H1 (cell line): ENCODE measurements at regions not wholly inside any gene's neighbourhood (a gene's known extent, or its start where the extent isn't known, plus 50 kb on each side); places are given as distances from the start of the nearest gene placed in this dataset.

Experiments
- RAD21 ChIP-seq, 2 experiments: IDR thresholded peaks in 1 of 2; conservative IDR thresholded peaks in 1 of 2; 2 replicates each; pipeline ENCODE4 v1.6.1; 2011; ENCODE audit warnings: low read depth in 2 of 2, low read length in 2 of 2, improper control_type of control experiment in 1 of 2, inconsistent platforms in 1 of 2, mild to moderate bottlenecking in 1 of 2, moderate library complexity in 1 of 2

DNA sequence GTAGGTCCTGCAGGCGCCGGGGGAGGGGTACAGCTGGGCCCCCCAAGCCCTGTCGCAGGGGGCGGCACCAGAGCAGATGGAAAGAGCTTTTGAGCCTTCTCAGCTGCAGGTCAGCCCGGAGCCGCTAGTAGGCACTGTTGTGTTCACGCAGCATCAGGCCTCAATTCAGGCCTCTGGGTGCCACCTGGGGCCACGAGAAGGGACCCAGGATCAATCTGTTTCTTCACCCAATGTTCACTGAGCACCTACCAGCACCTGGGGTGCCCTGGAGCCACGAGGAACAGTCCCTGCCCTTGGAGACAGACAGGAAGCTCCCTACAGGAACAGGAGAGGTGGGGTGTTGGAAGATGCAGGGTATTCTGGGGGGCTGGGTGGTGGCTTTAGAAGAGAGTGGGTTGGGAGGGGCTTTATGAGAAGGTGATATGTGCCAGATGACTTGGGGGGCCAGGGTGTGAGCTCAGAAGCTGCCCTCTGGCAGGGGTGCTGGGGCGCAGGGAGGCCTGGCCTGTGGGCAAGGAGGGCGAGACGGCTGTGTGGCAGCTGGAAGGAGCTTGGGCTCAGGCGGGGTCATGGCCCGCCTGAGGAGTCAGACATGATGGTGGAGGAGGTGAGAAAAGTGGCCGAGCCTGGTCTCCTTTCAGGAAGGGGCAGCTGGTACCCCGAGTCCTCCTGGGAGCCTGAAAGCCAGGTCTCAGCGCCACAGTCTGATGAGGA, 121.9 kb upstream of the GSE1 start (continued):
- peak; percentile 66 to 76 for TF ChIP-seq RAD21 (IDR thresholded peaks at IDR 0.05 in 1 of 2, conservative IDR thresholded peaks at IDR 0.05 in 1 of 2; ENCODE audit: low read depth in 2 of 2, low read length in 2 of 2)
